ENCODE measurements at regions not wholly inside any gene's neighbourhood (a gene's known extent, or its start where the extent isn't known, plus 50 kb on each side); places are given as distances from the start of the nearest gene placed in this dataset.

- no peak for TF ChIP-seq CTCF (IDR thresholded peaks at IDR 0.05)
- no peak for TF ChIP-seq POLR2A (IDR thresholded peaks at IDR 0.05)
Measured at GRCh38 chr5:2906302-2907090, 155.0 kb upstream of the IRX2 start.

All from thyroid gland (tissue), 4 donors.